Lower leg skin (tissue), 3 donors: ENCODE measurements at regions not wholly inside any gene's neighbourhood (a gene's known extent, or its start where the extent isn't known, plus 50 kb on each side); places are given as distances from the start of the nearest gene placed in this dataset.

Source experiments
- POLR2A ChIP-seq, 2 donors: fragments of 450-650 bp; IDR thresholded peaks; one replicate each; pipeline ENCODE4 v1.6.1; 2016 to 2017; ENCODE audit warnings: antibody characterized with exemption in 2 of 2, mild to moderate bottlenecking in 1 of 2, moderate library complexity in 1 of 2
- TF ChIP-seq, protein P1 (sequence below), 3 donors: fragments of 450-650 bp; IDR thresholded peaks; one replicate each; pipeline ENCODE4 v1.5.1; 2016; ENCODE audit warnings: antibody characterized with exemption in 3 of 3, mild to moderate bottlenecking in 3 of 3, moderate library complexity in 2 of 3

GRCh38 chr10:107618504-107618994 is 454.0 kb upstream of the SORCS1 start:
- TF ChIP-seq POLR2A (IDR thresholded peaks at IDR 0.05) = no peak
- TF ChIP-seq, protein P1, sequence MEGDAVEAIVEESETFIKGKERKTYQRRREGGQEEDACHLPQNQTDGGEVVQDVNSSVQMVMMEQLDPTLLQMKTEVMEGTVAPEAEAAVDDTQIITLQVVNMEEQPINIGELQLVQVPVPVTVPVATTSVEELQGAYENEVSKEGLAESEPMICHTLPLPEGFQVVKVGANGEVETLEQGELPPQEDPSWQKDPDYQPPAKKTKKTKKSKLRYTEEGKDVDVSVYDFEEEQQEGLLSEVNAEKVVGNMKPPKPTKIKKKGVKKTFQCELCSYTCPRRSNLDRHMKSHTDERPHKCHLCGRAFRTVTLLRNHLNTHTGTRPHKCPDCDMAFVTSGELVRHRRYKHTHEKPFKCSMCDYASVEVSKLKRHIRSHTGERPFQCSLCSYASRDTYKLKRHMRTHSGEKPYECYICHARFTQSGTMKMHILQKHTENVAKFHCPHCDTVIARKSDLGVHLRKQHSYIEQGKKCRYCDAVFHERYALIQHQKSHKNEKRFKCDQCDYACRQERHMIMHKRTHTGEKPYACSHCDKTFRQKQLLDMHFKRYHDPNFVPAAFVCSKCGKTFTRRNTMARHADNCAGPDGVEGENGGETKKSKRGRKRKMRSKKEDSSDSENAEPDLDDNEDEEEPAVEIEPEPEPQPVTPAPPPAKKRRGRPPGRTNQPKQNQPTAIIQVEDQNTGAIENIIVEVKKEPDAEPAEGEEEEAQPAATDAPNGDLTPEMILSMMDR (IDR thresholded peaks at IDR 0.05) = no peak
